ENCODE measurements at regions not wholly inside any gene's neighbourhood (a gene's known extent, or its start where the extent isn't known, plus 50 kb on each side); places are given as distances from the start of the nearest gene placed in this dataset.

- TF ChIP-seq CTCF (conservative IDR thresholded peaks at IDR 0.05; ENCODE audit: low read length) = no peak
- TF ChIP-seq EZH2phosphoT487 (IDR thresholded peaks at IDR 0.05; ENCODE audit: borderline replicate concordance) = no peak
These were observed 137.8 kb downstream of the ENGASE start for GRCh38 chr17:79212149-79213087.
